PFSK-1 (cell line): ENCODE measurements at regions not wholly inside any gene's neighbourhood (a gene's known extent, or its start where the extent isn't known, plus 50 kb on each side); places are given as distances from the start of the nearest gene placed in this dataset.

Experiments
- POLR2AphosphoS5 ChIP-seq: IDR thresholded peaks from 2 replicates; pipeline ENCODE4 v1.6.1; 2012; ENCODE audit warnings: low read depth, mild to moderate bottlenecking, control low read depth, low read length, moderate library complexity
- SIN3A ChIP-seq: IDR thresholded peaks from 2 replicates; pipeline ENCODE4 v1.6.1; 2012; ENCODE audit warnings: mild to moderate bottlenecking, low read length, moderate library complexity, borderline replicate concordance; ENCODE audit not compliant: insufficient read depth
- TAF1 ChIP-seq: IDR thresholded peaks from 2 replicates; pipeline ENCODE4 v1.6.1; 2012; ENCODE audit warnings: low read length, control low read depth, borderline replicate concordance; ENCODE audit not compliant: insufficient read depth
- TF ChIP-seq, protein P1 (sequence below), 2 experiments: IDR thresholded peaks; 2 replicates each; pipeline versions ENCODE4 v1.6.1 to v1.8.0; 2011 to 2012; ENCODE audit warnings: low read depth in 2 of 2, low read length in 2 of 2, control low read depth in 1 of 2, inconsistent platforms in 1 of 2, mild to moderate bottlenecking in 1 of 2, moderate library complexity in 1 of 2; ENCODE audit not compliant: insufficient read depth in 1 of 2

DNA sequence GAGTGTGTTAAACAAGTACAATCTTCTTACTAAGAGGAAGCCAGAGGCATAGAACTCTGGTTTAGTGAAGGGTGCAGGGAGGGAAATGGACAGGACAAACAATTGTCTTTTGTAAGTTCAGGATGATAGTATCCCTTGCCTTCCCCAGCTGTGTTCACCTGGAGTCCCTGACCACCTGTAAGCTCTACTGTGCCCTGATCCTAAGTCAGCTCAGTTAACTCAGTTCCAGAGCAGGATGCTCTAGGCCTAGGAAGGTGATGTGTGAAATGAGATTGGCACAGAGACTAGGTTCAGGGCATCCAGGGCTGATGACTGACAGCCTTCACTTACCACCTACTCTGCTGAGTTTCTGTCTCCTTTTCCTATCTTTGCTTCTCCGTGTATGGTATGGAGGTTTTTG lies 333.0 kb downstream of the SUCLG1 start:
- TF ChIP-seq, protein P1, sequence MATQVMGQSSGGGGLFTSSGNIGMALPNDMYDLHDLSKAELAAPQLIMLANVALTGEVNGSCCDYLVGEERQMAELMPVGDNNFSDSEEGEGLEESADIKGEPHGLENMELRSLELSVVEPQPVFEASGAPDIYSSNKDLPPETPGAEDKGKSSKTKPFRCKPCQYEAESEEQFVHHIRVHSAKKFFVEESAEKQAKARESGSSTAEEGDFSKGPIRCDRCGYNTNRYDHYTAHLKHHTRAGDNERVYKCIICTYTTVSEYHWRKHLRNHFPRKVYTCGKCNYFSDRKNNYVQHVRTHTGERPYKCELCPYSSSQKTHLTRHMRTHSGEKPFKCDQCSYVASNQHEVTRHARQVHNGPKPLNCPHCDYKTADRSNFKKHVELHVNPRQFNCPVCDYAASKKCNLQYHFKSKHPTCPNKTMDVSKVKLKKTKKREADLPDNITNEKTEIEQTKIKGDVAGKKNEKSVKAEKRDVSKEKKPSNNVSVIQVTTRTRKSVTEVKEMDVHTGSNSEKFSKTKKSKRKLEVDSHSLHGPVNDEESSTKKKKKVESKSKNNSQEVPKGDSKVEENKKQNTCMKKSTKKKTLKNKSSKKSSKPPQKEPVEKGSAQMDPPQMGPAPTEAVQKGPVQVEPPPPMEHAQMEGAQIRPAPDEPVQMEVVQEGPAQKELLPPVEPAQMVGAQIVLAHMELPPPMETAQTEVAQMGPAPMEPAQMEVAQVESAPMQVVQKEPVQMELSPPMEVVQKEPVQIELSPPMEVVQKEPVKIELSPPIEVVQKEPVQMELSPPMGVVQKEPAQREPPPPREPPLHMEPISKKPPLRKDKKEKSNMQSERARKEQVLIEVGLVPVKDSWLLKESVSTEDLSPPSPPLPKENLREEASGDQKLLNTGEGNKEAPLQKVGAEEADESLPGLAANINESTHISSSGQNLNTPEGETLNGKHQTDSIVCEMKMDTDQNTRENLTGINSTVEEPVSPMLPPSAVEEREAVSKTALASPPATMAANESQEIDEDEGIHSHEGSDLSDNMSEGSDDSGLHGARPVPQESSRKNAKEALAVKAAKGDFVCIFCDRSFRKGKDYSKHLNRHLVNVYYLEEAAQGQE (IDR thresholded peaks at IDR 0.05; ENCODE audit: insufficient read depth in 1 of 2, low read depth in 2 of 2, low read length in 2 of 2) = no peak
- TF ChIP-seq POLR2AphosphoS5 (no peak), SIN3A (no peak), TAF1 (no peak)
